RWPE1 (cell line): ENCODE measurements at regions not wholly inside any gene's neighbourhood (a gene's known extent, or its start where the extent isn't known, plus 50 kb on each side); places are given as distances from the start of the nearest gene placed in this dataset.

ENCODE experiments used
- CTCF ChIA-PET: fragments of 350-600 bp; sonication (Branson Sonifier 250); formaldehyde crosslinking; extraction: SDS; loops from one replicate; lab custom pipeline; 2021; lab: Yijun Ruan, JAX
- POLR2A ChIA-PET: fragments of 400-600 bp; formaldehyde crosslinking; extraction: SDS; loops from one replicate; lab custom pipeline; 2020; ENCODE audit warnings: antibody characterized with exemption; ENCODE audit not compliant: low non-redundant PET; lab: Yijun Ruan, JAX
- DNase-seq: peaks from one replicate; pipeline ENCODE4 v3.0.0; 2012; ENCODE audit warnings: low spot score
- H3K27ac ChIP-seq: fragments of 450-650 bp; 2 replicates; pipeline ENCODE4 v1.5.1; 2017
- CTCF ChIP-seq: fragments of 450-650 bp; conservative IDR thresholded peaks from 2 replicates; pipeline ENCODE4 v1.5.1; 2017; ENCODE audit warnings: low read depth, mild to moderate bottlenecking

DNA sequence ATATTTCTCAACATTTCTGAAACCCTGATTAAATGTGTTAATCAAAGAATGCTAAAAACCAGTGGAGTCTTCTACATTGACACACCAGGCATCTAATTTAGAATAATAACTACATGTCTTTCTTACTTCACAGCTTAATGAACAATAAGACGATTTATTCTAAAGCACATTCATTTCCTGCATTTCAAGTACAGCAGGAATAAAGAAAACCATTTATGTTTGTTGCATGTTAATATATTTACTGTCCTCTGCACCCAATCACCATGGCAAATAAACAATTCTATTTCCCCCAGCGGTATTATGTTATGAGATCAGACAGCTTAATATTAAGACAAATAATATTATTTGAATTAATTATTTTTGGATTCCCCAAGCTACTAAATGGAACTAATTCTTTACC is 1336.3 kb upstream of the CADM2 start:
- no peak overlapping the region for H3K27ac ChIP-seq
- POLR2A ChIA-PET: no interaction called here
- no peak for DNase-seq
- CTCF ChIA-PET: no interaction called here
- TF ChIP-seq CTCF: no peak

DNA sequence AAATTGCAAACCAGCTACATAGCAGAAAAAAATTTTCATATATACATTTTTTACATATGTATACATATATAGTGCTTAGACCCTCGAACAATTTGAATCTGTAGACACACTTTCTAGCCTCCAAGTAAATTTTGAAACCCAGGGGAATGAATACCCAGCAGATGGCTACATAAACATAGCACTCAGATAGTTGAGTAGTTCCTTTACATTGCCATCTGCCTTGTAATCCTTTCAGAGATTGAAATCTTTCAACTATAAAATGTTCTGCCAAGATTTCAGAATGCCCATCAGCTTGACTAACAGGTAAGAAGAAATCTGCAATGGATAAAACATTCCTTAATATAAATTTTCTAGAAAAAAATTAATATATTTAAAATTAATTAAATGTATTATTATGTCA is 1333.5 kb upstream of the CADM2 start:
- TF ChIP-seq CTCF: no peak
- ChIA-PET CTCF (no interaction called here), POLR2A (no interaction called here)
- H3K27ac ChIP-seq: no peak overlapping the region
- DNase-seq: no peak

DNA sequence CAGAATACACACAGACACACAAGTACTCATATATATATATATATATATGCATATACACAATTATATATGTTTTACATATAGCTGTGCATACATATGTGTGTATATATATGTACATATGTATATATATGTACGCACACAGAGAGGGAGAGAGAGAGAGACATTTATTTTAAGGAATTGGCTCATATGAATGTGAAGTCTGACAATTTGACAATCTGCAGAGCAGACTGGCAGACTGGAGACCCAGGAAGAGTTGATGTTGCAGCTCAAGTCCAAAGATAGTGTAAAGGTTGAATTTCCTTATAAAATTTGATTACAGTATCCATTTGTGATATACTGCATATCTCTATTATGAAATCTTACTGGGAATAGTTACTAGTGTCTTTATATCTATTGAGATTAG is 1330.3 kb upstream of the CADM2 start:
- no peak for DNase-seq
- ChIA-PET CTCF (no interaction called here), POLR2A (no interaction called here)
- H3K27ac ChIP-seq: no peak overlapping the region
- TF ChIP-seq CTCF: no peak

DNA sequence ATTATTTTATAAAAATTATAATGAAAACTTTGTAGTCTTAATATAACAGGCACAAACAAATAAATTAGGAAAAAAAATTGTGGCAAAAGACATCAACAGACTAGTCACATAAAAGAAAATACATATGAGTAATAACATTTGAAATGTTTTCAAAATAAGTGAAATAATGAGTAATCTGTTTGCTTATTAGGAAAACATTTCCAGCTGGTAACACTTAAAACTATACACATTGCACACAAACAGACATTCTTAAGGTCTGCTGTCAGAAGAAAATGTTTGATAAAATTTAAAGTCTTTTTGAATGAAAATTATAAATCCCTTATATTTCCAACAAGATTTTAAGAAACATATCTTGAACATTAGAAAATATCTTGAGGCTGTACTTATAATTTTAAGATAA is 1326.3 kb upstream of the CADM2 start:
- H3K27ac ChIP-seq: no peak overlapping the region
- CTCF ChIA-PET: no interaction called here
- TF ChIP-seq CTCF: no peak
- POLR2A ChIA-PET: no interaction called here
- DNase-seq: no peak

GRCh38 chr3:83633758-83634157 is 1325.0 kb upstream of the CADM2 start:
- POLR2A ChIA-PET: no interaction called here
- DNase-seq: no peak
- no peak for TF ChIP-seq CTCF
- H3K27ac ChIP-seq: no peak overlapping the region
- CTCF ChIA-PET: no interaction called here

DNA sequence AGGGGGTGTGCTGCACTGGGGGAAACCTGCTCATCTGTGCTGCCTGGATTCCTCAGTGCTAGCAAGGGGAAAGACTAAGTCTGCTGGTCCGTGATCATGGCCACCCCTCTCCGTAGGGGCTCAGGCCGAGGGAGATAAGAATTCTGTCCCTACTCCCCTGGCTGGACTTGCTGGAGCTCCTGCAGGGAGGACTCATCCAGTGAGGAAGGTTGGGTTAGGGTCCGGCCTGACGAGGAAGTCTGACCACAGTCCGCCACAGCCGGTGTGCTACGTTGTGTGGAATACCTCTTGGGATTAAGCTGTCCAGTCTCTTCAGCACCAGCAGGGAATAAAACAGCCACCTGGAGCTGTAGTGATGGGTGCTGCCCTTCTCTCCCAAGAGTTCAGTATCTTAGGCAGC is 1309.1 kb upstream of the CADM2 start:
- DNase-seq: no peak
- H3K27ac ChIP-seq: no peak overlapping the region
- CTCF ChIA-PET: no interaction called here
- POLR2A ChIA-PET: no interaction called here
- no peak for TF ChIP-seq CTCF

DNA sequence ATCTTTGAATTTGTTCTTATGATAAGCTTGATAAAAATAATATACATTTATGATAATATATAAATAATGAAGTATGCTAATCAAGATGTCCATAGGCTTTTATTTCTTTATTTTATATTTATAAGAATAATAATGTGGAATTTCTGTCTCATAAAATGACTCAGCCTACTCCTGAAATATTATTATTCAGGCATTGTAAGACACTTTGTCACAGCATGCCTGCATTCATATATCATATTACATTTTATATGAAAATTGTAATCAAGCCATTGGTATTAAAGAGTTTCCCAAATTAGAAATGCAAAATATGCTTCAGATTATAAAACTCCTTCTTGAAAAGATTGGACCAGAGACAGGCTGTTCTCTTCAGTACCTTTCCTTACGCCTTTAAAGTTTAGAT is 1303.7 kb upstream of the CADM2 start:
- no peak for DNase-seq
- POLR2A ChIA-PET: no interaction called here
- H3K27ac ChIP-seq: no peak overlapping the region
- TF ChIP-seq CTCF: no peak
- CTCF ChIA-PET: no interaction called here
